ENCODE measurements at regions not wholly inside any gene's neighbourhood (a gene's known extent, or its start where the extent isn't known, plus 50 kb on each side); places are given as distances from the start of the nearest gene placed in this dataset.
"Not testable (repeated sequence)": the region's sequence is repeated elsewhere in the genome, so short reads cannot be mapped to it uniquely, and the experiment has no call there.

- H3K4me3 ChIP-seq (replicated peaks; ENCODE audit: low read depth, low read length), result no peak overlapping the region
- TF ChIP-seq, protein P1, sequence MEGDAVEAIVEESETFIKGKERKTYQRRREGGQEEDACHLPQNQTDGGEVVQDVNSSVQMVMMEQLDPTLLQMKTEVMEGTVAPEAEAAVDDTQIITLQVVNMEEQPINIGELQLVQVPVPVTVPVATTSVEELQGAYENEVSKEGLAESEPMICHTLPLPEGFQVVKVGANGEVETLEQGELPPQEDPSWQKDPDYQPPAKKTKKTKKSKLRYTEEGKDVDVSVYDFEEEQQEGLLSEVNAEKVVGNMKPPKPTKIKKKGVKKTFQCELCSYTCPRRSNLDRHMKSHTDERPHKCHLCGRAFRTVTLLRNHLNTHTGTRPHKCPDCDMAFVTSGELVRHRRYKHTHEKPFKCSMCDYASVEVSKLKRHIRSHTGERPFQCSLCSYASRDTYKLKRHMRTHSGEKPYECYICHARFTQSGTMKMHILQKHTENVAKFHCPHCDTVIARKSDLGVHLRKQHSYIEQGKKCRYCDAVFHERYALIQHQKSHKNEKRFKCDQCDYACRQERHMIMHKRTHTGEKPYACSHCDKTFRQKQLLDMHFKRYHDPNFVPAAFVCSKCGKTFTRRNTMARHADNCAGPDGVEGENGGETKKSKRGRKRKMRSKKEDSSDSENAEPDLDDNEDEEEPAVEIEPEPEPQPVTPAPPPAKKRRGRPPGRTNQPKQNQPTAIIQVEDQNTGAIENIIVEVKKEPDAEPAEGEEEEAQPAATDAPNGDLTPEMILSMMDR (IDR thresholded peaks at IDR 0.05; ENCODE audit: low read depth, low read length, missing control alignments), result no peak
- no peak for DNase-seq (ENCODE audit: extremely low read depth, low read depth)
Measured at GRCh38 chr9:115444959-115445358, 327.0 kb upstream of the TNC start.

DNA sequence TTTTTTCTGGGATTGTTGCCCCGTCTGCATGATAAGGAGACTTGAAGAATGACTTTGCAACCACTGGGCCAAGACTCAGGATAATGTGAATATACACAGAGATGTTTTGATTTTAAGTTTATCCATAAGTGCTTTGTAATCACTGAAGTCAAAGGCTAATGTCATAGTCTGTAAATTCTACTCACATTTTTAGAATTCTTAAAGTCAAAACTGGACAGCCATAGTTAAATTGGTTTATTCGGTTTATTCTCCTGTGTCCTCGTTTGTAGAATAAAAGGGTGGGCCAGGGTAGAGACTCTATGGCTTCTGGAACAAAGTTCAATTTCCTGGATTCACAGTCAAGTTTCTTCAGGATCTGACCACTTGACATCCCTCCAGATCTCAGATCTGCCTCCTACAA lies 327.7 kb upstream of the TNC start:
- DNase-seq (ENCODE audit: extremely low read depth, low read depth), result no peak
- TF ChIP-seq, protein P1 (IDR thresholded peaks at IDR 0.05; ENCODE audit: low read depth, low read length, missing control alignments), result no peak
- no peak overlapping the region for H3K4me3 ChIP-seq (replicated peaks; ENCODE audit: low read depth, low read length)

- no peak overlapping the region for H3K4me3 ChIP-seq (replicated peaks; ENCODE audit: low read depth, low read length)
- TF ChIP-seq, protein P1 (IDR thresholded peaks at IDR 0.05; ENCODE audit: low read depth, low read length, missing control alignments), result no peak
- no peak for DNase-seq (ENCODE audit: extremely low read depth, low read depth)
Measured at GRCh38 chr9:115456515-115456914, 338.6 kb upstream of the TNC start.

- TF ChIP-seq, protein P1 (IDR thresholded peaks at IDR 0.05; ENCODE audit: low read depth, low read length, missing control alignments), result no peak
- DNase-seq (ENCODE audit: extremely low read depth, low read depth), result no peak
- H3K4me3 ChIP-seq (replicated peaks; ENCODE audit: low read depth, low read length), result no peak overlapping the region
Measured at GRCh38 chr9:115461280-115461679, 343.3 kb upstream of the TNC start.

DNA sequence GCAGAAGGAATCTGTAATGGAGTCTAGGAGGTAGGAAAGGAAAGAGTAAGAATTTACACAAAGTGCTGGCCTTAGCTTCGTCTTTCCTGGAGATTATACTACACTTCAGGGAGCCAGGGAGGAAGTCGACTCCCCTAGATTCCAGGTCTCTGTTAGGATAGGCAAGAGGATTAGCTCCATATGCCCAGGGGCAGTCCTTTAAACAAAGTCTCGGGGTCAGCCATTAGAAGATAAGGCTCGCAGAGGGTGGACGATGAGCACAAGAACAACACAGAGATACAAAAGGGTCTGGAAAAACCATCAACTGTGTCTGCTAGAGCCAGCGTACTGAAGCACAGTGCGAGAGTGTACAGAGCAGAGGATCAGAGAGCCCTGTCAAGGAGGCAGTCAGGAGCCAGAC lies 344.7 kb upstream of the TNC start:
- H3K4me3 ChIP-seq (replicated peaks; ENCODE audit: low read depth, low read length), result no peak overlapping the region
- no peak for DNase-seq (ENCODE audit: extremely low read depth, low read depth)
- TF ChIP-seq, protein P1 (IDR thresholded peaks at IDR 0.05; ENCODE audit: low read depth, low read length, missing control alignments), result no peak

- no peak for DNase-seq (ENCODE audit: extremely low read depth, low read depth)
- TF ChIP-seq, protein P1 (IDR thresholded peaks at IDR 0.05; ENCODE audit: low read depth, low read length, missing control alignments), result no peak
- no peak overlapping the region for H3K4me3 ChIP-seq (replicated peaks; ENCODE audit: low read depth, low read length)
Measured at GRCh38 chr9:115466756-115467155, 348.8 kb upstream of the TNC start.

GRCh38 chr9:115469841-115470240 lies 351.9 kb upstream of the TNC start:
- TF ChIP-seq, protein P1 (IDR thresholded peaks at IDR 0.05; ENCODE audit: low read depth, low read length, missing control alignments), result no peak
- no peak overlapping the region for H3K4me3 ChIP-seq (replicated peaks; ENCODE audit: low read depth, low read length)
- peak; percentile 48 for DNase-seq (ENCODE audit: extremely low read depth, low read depth)

DNA sequence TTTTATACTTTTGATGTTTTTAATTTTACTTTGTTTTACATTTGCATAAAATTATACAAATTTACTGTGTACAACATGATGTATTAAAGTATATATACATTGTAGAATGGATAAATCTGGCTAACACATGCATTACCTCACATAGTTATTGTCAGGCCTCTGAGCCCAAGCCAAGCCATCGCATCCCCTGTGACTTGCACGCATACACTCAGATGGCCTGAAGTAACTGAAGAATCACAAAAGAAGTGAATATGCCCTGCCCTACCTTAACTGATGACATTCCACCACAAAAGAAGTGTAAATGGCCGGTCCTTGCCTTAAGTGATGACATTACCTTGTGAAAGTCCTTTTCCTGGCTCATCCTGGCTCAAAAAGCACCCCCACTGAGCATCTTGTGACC lies 355.1 kb upstream of the TNC start:
- not testable (repeated sequence) for H3K4me3 ChIP-seq (replicated peaks; ENCODE audit: low read depth, low read length)

More for the DNA sequence above, 355.1 kb upstream of the TNC start:
- not testable (repeated sequence) for DNase-seq (ENCODE audit: extremely low read depth, low read depth)

Data from HFF-Myc (cell line).